GM12878 (cell line): ENCODE measurements at regions not wholly inside any gene's neighbourhood (a gene's known extent, or its start where the extent isn't known, plus 50 kb on each side); places are given as distances from the start of the nearest gene placed in this dataset.

Experiments used
- ATAC-seq: fragments of 200-7000 bp; cut with Tn5 transposase; 3 replicates; pipeline ENCODE4 v1.9.1; 2020; ENCODE audit warnings: mild to moderate bottlenecking, moderate library complexity
- BruUV-seq: library from RNA; stranded (reverse); fragments of 400-500 nt; replicated peaks from 2 replicates; lab custom pipeline; 2021; lab: Mats Ljungman, UMichigan
- CTCF ChIA-PET: fragments of 300-600 bp; sonication (Branson Sonifier 250); formaldehyde crosslinking; extraction: SDS; loops from one replicate; lab custom pipeline; 2021; ENCODE audit warnings: inconsistent platforms; lab: Yijun Ruan, JAX
- POLR2A ChIA-PET: fragments of 350-600 bp; formaldehyde crosslinking; extraction: SDS; loops from one replicate; lab custom pipeline; 2021; ENCODE audit warnings: inconsistent platforms; lab: Charles Lee
- RAD21 ChIA-PET: fragments of 300-600 bp; sonication (Branson Sonifier 250); formaldehyde crosslinking; loops from one replicate; lab custom pipeline; 2023; ENCODE audit warnings: antibody characterized with exemption; ENCODE audit not compliant: unreplicated experiment; lab: Charles Lee
- SMC1A ChIA-PET: fragments of 300-600 bp; sonication (Branson Sonifier 250); formaldehyde crosslinking; loops from one replicate; lab custom pipeline; 2023; ENCODE audit not compliant: unreplicated experiment, uncharacterized antibody; lab: Charles Lee
- DNase-seq: peaks from one replicate; pipeline ENCODE4 v3.0.0-alpha.2; 2011; ENCODE audit warnings: low read depth, low spot score
- FAIRE-seq: peaks from 3 replicates; lab custom pipeline; 2011; peaks lifted over from hg19 to GRCh38; lab: Jason Lieb, UNC
- H2AFZ ChIP-seq: 2 replicates; pipeline ENCODE4 v1.6.0; 2011; ENCODE audit warnings: low read depth, low read length, control low read depth; ENCODE audit not compliant: control insufficient read depth
- H3K27ac ChIP-seq: 2 replicates; pipeline ENCODE4 v1.5.1; 2011; ENCODE audit warnings: control low read depth; ENCODE audit not compliant: control insufficient read depth, insufficient read depth
- H3K27me3 ChIP-seq, 2 experiments: replicated peaks in 1 of 2; 2 replicates each; pipeline versions ENCODE4 v1.6.0 to v1.6.1; 2011; ENCODE audit warnings: low read length in 1 of 2; ENCODE audit not compliant: control insufficient read depth in 2 of 2, insufficient read depth in 2 of 2
- H3K36me3 ChIP-seq, 2 experiments: 2 replicates each; pipeline ENCODE4 v1.5.1; 2011; ENCODE audit warnings: low read length in 1 of 2; ENCODE audit not compliant: control insufficient read depth in 2 of 2, insufficient read depth in 2 of 2
- H3K4me1 ChIP-seq: 2 replicates; pipeline ENCODE4 v1.6.1; 2011; ENCODE audit warnings: mild to moderate bottlenecking, low read length, moderate library complexity, mixed read lengths; ENCODE audit not compliant: control insufficient read depth, insufficient read depth
- H3K4me2 ChIP-seq: 2 replicates; pipeline ENCODE4 v1.6.0; 2011; ENCODE audit warnings: control low read depth; ENCODE audit not compliant: control insufficient read depth, insufficient read depth
- H3K4me3 ChIP-seq: fragments of 200-600 bp; sonication (generic); 2 replicates; pipeline ENCODE4 v1.5.1; 2016
- H3K79me2 ChIP-seq: 2 replicates; pipeline ENCODE4 v1.6.0; 2011; ENCODE audit warnings: low read length; ENCODE audit not compliant: control insufficient read depth, insufficient read depth
- H3K9ac ChIP-seq: 2 replicates; pipeline ENCODE4 v1.8.0; 2011; ENCODE audit warnings: low read length, control low read depth, mixed read lengths; ENCODE audit not compliant: control insufficient read depth, insufficient read depth
- H3K9me3 ChIP-seq: replicated peaks from 3 replicates; pipeline ENCODE4 v1.5.1; 2011; ENCODE audit warnings: mild to moderate bottlenecking, low read length; ENCODE audit not compliant: control insufficient read depth, insufficient read depth
- H4K20me1 ChIP-seq: 2 replicates; pipeline ENCODE4 v1.6.0; 2011; ENCODE audit not compliant: control insufficient read depth, insufficient read depth
- BCL11A ChIP-seq: IDR thresholded peaks from 2 replicates; pipeline ENCODE4 v1.6.1; 2011; ENCODE audit warnings: low read depth, low read length
- BRCA1 ChIP-seq: IDR thresholded peaks from 2 replicates; pipeline ENCODE4 v1.6.1; 2011; ENCODE audit warnings: low read depth, low read length, improper control_type of control experiment
- DPF2 ChIP-seq: fragments of 450-650 bp; IDR thresholded peaks from 2 replicates; pipeline ENCODE4 v1.6.1; 2017; ENCODE audit warnings: mild to moderate bottlenecking
- EP300 ChIP-seq, 2 experiments: fragments of 150-350 bp in 1 of 2; IDR thresholded peaks; 2 replicates each; pipeline ENCODE4 v1.6.1; 2011 to 2012; ENCODE audit warnings: low read depth in 2 of 2, low read length in 2 of 2, borderline replicate concordance in 1 of 2, improper control_type of control experiment in 1 of 2, inconsistent platforms in 1 of 2; ENCODE audit not compliant: control insufficient read depth in 1 of 2
- FOXK2 ChIP-seq: fragments of 450-650 bp; IDR thresholded peaks from 2 replicates; pipeline ENCODE4 v1.6.1; 2017; ENCODE audit warnings: mild to moderate bottlenecking, moderate library complexity
- HDAC2 ChIP-seq: fragments of 200-600 bp; sonication (generic); IDR thresholded peaks from 2 replicates; pipeline ENCODE4 v1.6.1; 2017
- IRF4 ChIP-seq: IDR thresholded peaks from 2 replicates; pipeline ENCODE4 v1.6.1; 2011; ENCODE audit warnings: low read depth, low read length
- IRF5 ChIP-seq: fragments of 450-650 bp; IDR thresholded peaks from 2 replicates; pipeline ENCODE4 v1.6.1; 2017; ENCODE audit warnings: borderline replicate concordance
- LARP7 ChIP-seq: fragments of 450-650 bp; IDR thresholded peaks from 2 replicates; pipeline ENCODE4 v1.6.1; 2017; ENCODE audit warnings: mild to moderate bottlenecking
- SPI1 ChIP-seq: IDR thresholded peaks from 2 replicates; pipeline ENCODE4 v1.6.1; 2011; ENCODE audit warnings: low read depth, mild to moderate bottlenecking, low read length, moderate library complexity, borderline replicate concordance; ENCODE audit not compliant: insufficient read depth
- ZNF592 ChIP-seq: fragments of 450-650 bp; IDR thresholded peaks from 2 replicates; pipeline ENCODE4 v1.6.1; 2017; ENCODE audit warnings: mild to moderate bottlenecking, moderate library complexity
- WGBS: methylation state at CpG from one replicate; pipeline ENCODE4 v1.1.6; 2016; ENCODE audit warnings: low lambda C conversion rate; ENCODE audit not compliant: insufficient replicate concordance, insufficient coverage; ENCODE audit errors: missing lambda C conversion rate; 5-methylcytosine and 5-hydroxymethylcytosine counted together
- in situ Hi-C: fragments of 300-500 bp; cut with MboI; formaldehyde crosslinking; loops from 9 replicates; pipeline ENCODE4 v1.14.3; 2018; ENCODE audit warnings: mixed read lengths
- intact Hi-C: fragments of 100-400 bp; cut with micrococcal nuclease; formaldehyde crosslinking; loops from one replicate; pipeline ENCODE4 v1.14.2; 2022; ENCODE audit not compliant: unreplicated experiment
- TF ChIP-seq, protein P1 (sequence below): fragments of 450-650 bp; IDR thresholded peaks from 2 replicates; pipeline ENCODE4 v1.6.1; 2016; ENCODE audit warnings: mild to moderate bottlenecking, moderate library complexity, borderline replicate concordance
- TF ChIP-seq, protein P2 (sequence below): fragments of 450-650 bp; IDR thresholded peaks from 2 replicates; pipeline ENCODE4 v1.6.1; 2016; ENCODE audit warnings: mild to moderate bottlenecking

DNA sequence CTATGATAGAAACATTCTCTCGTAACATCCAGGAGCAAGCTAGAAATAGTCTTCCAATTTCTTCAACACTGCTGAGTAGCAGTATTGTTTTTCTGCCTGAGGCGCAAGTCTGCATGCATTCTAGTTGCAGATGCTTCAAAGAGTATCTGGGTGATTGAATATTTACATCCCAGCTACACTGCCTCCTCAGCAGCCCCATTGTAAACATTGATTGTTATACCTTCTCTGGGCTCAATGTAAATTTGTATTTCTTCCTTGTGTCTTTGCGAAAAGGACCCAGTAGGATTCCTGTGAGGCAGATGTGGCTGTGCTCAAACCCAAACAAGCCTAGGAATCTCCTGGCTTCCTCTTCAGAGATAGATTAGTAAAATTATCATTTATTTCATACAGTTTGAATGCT lies 320.7 kb downstream of the CDC14C start:
- Histone ChIP-seq H3K9ac (no peak overlapping the region), H3K79me2 (no peaks in the 10 kb centered on the region), H3K4me1 (no peaks in the 10 kb centered on the region), H2AFZ (no peak overlapping the region), H3K27ac (no peak overlapping the region), H4K20me1 (no peaks in the 10 kb centered on the region), H3K9me3 (no peaks in the 10 kb centered on the region), H3K27me3 (no peaks in the 10 kb centered on the region), H3K4me2 (no peak overlapping the region), H3K4me3 (no peak overlapping the region), H3K36me3 (no peaks in the 10 kb centered on the region)
- ChIA-PET SMC1A (no interaction called here), POLR2A (no interaction called here), RAD21 (interaction anchor here (1.0 kb wide), 1 partner anchor 243 kb away, joined by 3 read pairs; no protein-coding TSS in a partner anchor), CTCF (interaction anchor here (1.1 kb wide), 1 partner anchor 25 kb away, joined by 3 read pairs; no protein-coding TSS in a partner anchor)
- ATAC-seq: no peak
- intact Hi-C loops (no loop called here), in situ Hi-C loops (no loop called here)
- DNase-seq: no peak
- WGBS: 23% methylated on average over 3 of the region's 3 CpGs
- no TSS peak for BruUV-seq
- no peak for FAIRE-seq
- TF ChIP-seq EP300 (IDR thresholded peaks at IDR 0.05; ENCODE audit: borderline replicate concordance in 1 of 2, control insufficient read depth in 1 of 2, low read depth in 2 of 2, low read length in 2 of 2) (no peak), IRF5 (no peak), IRF4 (no peak), FOXK2 (no peak), LARP7 (no peak), ZNF592 (no peak), SPI1 (no peak), DPF2 (no peak), BRCA1 (no peak), HDAC2 (no peak), BCL11A (no peak)
- TF ChIP-seq, protein P1, sequence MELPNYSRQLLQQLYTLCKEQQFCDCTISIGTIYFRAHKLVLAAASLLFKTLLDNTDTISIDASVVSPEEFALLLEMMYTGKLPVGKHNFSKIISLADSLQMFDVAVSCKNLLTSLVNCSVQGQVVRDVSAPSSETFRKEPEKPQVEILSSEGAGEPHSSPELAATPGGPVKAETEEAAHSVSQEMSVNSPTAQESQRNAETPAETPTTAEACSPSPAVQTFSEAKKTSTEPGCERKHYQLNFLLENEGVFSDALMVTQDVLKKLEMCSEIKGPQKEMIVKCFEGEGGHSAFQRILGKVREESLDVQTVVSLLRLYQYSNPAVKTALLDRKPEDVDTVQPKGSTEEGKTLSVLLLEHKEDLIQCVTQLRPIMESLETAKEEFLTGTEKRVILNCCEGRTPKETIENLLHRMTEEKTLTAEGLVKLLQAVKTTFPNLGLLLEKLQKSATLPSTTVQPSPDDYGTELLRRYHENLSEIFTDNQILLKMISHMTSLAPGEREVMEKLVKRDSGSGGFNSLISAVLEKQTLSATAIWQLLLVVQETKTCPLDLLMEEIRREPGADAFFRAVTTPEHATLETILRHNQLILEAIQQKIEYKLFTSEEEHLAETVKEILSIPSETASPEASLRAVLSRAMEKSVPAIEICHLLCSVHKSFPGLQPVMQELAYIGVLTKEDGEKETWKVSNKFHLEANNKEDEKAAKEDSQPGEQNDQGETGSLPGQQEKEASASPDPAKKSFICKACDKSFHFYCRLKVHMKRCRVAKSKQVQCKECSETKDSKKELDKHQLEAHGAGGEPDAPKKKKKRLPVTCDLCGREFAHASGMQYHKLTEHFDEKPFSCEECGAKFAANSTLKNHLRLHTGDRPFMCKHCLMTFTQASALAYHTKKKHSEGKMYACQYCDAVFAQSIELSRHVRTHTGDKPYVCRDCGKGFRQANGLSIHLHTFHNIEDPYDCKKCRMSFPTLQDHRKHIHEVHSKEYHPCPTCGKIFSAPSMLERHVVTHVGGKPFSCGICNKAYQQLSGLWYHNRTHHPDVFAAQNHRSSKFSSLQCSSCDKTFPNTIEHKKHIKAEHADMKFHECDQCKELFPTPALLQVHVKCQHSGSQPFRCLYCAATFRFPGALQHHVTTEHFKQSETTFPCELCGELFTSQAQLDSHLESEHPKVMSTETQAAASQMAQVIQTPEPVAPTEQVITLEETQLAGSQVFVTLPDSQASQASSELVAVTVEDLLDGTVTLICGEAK: no peak
- TF ChIP-seq, protein P2, sequence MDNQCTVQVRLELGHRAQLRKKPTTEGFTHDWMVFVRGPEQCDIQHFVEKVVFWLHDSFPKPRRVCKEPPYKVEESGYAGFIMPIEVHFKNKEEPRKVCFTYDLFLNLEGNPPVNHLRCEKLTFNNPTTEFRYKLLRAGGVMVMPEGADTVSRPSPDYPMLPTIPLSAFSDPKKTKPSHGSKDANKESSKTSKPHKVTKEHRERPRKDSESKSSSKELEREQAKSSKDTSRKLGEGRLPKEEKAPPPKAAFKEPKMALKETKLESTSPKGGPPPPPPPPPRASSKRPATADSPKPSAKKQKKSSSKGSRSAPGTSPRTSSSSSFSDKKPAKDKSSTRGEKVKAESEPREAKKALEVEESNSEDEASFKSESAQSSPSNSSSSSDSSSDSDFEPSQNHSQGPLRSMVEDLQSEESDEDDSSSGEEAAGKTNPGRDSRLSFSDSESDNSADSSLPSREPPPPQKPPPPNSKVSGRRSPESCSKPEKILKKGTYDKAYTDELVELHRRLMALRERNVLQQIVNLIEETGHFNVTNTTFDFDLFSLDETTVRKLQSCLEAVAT: no peak
